SHP77 treated with DMSO at 0.1 percent for 48 hours (cell line): ENCODE measurements at regions not wholly inside any gene's neighbourhood (a gene's known extent, or its start where the extent isn't known, plus 50 kb on each side); places are given as distances from the start of the nearest gene placed in this dataset.

Experiments used
- DNase-seq: peaks from one replicate; lab custom pipeline; 2025; lab: John Stamatoyannopoulos, UW

DNA sequence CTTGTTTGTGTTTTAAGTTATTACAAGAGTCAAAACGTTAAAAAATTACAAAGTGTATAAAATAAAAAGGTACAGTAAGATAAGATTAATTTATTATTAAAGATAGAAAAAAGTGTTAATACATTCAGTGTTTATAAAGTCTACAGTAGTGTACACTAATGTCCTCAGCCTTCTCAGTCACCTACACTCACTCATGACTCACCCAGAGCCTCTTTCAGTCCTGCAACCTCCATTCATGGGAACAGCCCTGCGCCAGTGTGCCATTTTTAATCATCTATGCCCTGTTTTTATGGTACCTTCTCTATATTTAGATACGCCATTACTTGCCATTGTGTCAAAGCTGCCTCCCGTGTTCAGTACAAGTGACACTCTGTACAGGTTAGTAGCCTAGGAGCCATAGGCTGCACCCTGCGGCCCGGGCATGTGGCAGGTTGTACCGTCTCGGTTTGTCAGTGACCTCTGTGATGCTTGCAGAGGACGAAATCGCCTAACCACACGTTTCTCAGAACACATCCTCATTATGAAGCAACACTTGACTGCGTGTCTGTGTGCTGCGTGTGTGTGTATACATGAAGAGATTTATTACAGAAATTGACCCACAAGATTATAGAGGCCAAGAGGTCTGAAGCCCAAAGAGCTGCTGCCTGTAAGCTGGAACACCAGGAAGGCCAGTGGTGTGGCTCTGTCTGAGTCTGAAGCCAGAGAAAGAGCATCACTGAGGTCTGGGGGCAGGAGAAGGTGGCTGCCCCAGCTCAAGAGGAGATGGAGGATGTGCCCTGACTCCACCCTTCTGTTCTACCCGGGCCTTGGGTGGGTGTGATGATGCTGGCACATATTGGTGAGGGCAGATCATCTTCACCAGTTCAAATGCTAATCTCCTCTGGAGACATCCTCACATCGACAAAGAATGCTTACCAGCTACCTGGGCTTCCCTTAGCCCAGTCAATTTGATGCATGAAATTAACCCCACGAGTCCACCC, 116.6 kb upstream of the C14orf180 start:
- no peak for DNase-seq

DNA sequence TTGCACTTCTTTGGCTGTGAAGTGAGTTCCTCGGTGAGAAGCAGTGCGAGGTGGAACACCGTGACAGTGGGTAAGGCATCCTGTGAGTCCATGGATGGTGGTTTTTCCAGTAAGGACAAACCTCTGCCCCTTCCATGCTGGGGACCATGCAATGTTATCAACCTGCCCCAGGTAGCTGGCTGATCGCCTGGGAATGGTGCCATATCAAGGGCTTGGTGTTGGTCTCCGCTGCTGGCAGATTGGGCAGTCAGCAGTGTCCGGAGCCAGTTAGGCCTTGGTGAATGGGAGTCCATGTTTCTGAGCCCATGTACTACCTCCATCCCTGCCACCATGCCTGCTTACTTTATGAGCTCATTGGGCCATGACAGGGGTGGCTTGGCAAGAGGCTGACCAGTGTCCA, 114.7 kb upstream of the C14orf180 start:
- no peak for DNase-seq

GRCh38 chr14:104465482-104466390, 113.8 kb upstream of the C14orf180 start:
- no peak for DNase-seq

GRCh38 chr14:104467236-104467635, 112.3 kb upstream of the C14orf180 start:
- DNase-seq = no peak

DNA sequence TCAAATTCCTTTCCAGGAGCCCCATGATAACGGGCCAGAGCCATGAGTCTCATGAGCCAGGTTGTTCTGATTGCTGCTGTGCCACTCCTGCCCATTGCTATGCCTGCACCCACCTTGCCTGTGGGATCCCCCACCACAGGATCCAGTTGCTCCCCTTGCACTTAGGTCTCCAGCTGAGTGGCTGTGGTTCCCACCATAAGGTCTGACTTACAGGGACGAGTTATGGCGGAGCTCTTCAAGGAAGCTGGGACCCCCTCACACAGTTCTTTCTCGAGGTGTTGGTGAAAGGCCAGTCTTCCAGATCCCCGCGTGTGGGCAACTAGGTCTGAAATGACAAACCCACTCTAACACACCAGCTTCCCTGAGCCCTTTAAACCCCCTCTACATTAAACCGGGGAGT, 111.9 kb upstream of the C14orf180 start:
- DNase-seq = no peak

- no peak for DNase-seq
These were observed 110.0 kb upstream of the C14orf180 start for GRCh38 chr14:104469591-104469990.

- no peak for DNase-seq
These were observed 109.0 kb upstream of the C14orf180 start for GRCh38 chr14:104470588-104470987.

DNA sequence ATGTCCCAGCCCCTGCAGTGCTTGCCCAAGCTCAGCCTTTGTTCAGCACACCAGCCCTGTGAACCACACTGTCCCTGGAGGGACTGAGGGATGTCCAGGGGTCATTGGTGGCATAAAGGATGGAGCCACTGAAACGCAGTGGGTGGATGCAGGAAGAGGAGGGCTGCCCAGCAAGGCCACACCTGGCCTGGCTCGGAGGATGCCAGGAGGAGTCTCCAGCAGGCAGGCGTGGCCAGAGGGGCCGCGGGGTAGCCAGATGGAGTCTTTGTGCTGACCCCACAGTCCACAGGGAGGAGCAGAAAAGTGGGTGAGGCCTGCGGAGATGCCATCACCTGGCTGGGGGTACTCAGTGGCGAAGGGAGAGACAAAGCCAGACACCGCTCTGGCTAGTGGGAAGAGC, 108.5 kb upstream of the C14orf180 start:
- DNase-seq = no peak

DNA sequence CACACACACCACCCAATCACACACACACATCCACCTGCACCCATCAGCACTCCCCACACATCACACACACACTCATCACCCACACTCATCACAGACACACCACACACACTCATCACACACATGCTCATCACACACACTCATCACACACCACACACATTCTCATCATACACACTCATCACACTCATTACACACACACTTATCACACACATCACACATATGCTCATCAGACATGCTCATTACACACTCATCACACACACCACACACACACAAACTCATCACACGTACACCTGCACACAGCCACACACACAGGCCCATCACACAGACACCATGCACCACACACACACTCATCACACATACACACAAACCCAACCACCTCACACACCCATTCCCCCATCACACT, 107.5 kb upstream of the C14orf180 start:
- no peak for DNase-seq

GRCh38 chr14:104472536-104473243, 106.9 kb upstream of the C14orf180 start:
- DNase-seq = no peak

DNA sequence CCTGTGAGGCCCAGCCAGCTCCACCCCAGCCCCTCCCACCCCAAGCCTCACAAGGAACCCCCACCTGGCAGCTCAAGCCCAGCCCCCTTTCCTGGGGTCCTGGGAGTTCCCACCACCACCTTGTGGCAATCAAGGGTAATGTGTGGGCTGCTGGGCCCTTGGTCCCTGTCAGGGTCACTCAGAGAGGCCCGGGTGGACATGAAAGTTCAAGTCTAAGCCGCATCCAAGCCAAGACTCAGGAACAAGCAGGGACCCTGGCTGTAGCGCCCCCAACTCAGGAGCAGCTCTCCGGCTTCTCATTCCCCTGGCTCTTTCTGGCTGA, 106.4 kb upstream of the C14orf180 start:
- DNase-seq = no peak

GRCh38 chr14:104473649-104474494, 105.7 kb upstream of the C14orf180 start:
- no peak for DNase-seq

- DNase-seq = no peak
These were observed 104.9 kb upstream of the C14orf180 start for GRCh38 chr14:104474495-104475213.

DNA sequence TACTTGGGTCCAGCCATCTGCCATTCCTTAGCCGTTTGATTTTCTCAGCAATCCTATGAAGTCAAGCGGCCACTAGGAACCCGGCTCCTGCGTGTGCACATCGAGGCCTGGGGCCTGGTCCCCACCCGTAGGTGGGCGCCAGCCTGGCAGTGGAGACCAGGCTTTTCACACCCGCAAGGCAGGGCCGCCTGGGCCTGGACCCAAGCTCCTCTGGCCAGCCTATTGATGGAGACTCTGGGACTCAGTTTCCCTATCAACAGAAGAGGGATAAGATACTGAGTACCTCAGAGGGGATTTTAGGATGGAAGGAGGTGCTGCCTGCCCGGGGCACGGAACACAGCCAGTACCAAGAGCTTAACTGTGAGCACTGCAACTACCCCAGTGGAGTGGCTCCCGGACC, 104.3 kb upstream of the C14orf180 start:
- no peak for DNase-seq

DNA sequence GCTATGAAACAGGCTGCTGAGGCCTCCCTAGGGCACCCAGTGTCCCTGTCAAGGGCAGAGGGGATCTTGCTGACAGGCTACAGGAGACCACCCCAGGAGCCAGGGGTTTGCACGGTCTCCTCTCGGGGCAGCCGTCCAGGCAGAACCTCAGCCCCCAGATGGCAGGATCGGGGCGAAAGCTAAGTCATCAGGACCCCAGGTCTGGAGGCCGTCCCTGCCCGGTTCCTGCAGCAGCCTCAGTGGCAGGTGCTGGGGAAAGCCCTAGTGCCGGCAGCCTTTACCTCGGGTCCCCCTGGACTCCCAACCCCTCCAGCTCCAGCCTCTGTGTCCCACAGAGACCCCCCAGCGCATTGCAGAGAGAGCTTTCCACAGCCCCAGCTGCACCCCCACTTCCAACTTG, 103.8 kb upstream of the C14orf180 start:
- no peak for DNase-seq

- DNase-seq = no peak
These were observed 103.1 kb upstream of the C14orf180 start for GRCh38 chr14:104476437-104476836.

DNA sequence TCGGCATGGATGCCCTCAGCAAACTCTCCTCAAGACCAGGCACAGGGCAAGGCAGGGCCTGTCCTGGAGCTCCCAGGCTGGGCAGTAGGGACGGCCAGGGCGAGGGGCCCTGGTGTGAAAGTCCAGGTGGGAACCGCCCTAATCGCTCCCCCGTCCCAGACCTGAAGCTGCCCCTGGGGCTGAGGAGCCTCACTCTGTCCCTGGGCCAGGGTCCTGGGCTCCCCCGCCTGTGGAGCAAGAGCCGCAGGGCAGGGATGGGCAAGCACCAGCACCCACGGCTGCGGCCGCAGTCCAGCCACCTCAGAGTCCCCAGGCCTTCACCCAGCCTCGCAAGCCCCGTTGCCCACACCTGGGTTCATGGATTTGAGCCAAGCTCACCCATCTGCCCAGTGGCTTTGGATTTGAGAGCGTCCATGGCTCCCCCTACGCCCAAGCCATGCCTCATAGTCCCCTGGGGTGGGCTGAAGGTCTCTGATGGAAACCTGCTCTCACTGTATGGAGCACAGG, 102.4 kb upstream of the C14orf180 start:
- no peak for DNase-seq

DNA sequence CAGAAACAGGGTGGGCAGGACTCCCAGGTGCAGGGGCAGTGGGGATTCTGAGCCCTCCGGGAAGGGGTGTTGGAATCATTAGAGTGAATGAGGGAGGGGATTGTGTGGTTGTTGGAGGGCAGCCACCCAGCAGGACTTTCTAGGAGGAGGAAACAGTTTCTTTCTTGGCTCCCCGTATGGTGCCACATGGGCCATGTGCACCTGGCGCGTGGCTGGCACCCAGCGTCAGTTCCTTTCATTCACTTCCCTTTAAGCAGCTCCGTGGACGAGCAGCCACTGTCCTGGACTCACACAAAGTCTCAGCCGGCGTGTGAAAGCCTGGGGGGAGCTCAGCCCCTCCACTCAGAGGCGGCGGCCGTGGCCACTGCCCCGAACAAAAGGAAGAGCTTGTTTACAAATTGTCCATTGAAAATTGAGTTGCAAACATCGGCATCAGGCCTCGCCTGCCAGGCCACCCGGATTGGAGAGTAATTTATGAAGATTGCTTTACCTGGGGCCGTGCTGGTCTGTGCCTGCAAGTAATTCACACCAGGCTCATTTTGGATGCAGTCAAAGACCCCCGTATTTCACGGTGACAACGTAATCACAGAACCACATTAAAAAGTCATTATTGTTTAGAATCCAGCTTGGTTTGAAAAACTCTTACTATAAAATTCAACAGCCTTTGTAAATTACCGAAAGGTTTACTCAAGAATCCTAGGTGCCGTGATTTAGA, 101.7 kb upstream of the C14orf180 start:
- DNase-seq = no peak

DNA sequence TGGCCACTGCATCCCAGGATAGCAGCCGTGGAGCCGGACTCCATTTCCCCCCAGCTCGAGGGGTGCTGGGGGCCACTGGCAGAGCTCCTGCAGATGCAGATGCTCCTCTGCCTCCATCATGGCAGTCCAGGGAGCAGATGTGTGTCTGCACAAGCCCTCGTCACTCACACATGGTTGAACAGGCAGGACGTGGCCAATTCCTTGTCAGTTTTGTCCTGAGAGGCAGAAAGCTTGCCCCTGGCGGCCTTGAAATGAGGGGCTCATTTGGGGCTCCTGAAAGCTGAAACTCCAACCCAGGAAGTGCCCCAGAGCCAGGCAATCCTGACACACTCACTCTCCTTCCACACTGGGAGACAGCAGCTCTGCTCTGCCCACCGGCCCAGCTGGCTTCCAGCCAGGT, 100.9 kb upstream of the C14orf180 start:
- no peak for DNase-seq

GRCh38 chr14:104479901-104480300, 99.7 kb upstream of the C14orf180 start:
- no peak for DNase-seq
